ENCODE measurements at regions not wholly inside any gene's neighbourhood (a gene's known extent, or its start where the extent isn't known, plus 50 kb on each side); places are given as distances from the start of the nearest gene placed in this dataset.

DNA sequence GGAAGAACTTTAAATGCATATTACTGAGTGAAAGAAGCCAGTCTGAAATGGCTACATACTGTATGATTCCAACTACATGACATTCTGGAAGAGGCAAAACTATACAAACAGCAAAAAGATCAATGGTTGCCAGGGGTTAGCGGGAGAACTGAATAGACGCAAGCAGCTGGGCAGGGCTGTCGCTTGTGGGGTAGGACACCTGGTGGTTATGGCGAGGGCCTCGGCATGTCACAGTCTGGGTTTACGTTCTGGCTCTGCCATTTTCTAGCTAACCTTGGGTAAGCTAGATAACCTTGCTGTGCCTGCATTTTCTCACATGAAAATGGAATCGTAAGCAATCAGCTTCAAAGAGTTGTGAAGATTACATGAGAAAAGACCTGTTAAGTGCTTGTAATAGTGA lies 55.2 kb upstream of the SYT13 start:
- no peak for DNase-seq

- peak; percentile 89 for DNase-seq
Observed at GRCh38 chr11:45339729-45340519, 53.8 kb upstream of the SYT13 start.

DNA sequence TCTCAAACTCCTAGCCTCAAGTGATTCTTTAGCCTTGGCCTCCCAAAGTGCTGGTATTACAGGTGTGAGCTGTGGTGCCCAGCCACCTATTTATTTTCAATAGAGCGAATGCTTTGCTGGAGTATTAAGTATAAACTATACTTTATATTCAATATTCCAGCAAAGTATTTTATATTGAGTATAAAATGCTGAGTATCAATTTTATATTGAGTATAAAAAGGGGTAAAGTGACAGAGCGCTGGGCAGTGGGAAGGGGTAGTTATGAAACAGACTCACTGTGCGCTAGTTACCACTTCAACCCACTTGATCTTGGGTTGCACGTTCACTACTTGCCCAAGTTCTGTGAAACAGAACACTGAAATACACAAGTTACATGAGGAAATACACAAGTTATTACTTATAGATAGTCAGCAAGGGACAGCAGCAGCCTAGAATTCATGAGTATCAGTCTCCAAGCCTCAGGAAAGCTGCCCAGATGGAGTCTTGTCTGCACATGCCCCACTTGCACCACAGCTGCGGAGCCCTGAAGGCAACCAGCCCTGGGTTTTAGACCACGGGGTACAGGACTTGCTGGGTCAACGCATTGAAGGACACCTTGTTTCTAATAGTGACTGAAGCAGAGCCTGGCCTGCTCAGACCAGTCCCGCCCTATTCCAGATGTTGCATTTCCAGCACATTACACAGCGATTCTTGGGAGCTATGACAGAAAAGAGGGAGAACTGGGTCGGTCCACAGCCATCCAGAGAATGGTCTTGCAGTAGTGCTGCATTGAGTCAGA lies 51.6 kb upstream of the SYT13 start:
- no peak for DNase-seq

GRCh38 chr11:45336136-45336535 lies 50.0 kb upstream of the SYT13 start:
- DNase-seq, result peak; percentile 12

Measured in NCI-H345 (cell line).